ENCODE measurements at regions not wholly inside any gene's neighbourhood (a gene's known extent, or its start where the extent isn't known, plus 50 kb on each side); places are given as distances from the start of the nearest gene placed in this dataset.
"Not testable (repeated sequence)": the region's sequence is repeated elsewhere in the genome, so short reads cannot be mapped to it uniquely, and the experiment has no call there.

GRCh38 chr2:67777836-67778429 is 284.9 kb downstream of the C1D start:
- Mint-ChIP-seq H3K4me1 (ENCODE audit: low read depth) (no peaks in the 10 kb centered on the region), H3K27ac (no peak overlapping the region), H3K27me3 (ENCODE audit: low read depth) (peaks cover 7% of the 10 kb centered on the region), H3K36me3 (ENCODE audit: insufficient read depth in 2 of 2) (no peaks in the 10 kb centered on the region), H3K4me3 (no peak overlapping the region), H3K9me3 (no peaks in the 10 kb centered on the region)
- no peak for ATAC-seq (replicated peaks in 1 of 2)
- DNase-seq, result no peak

GRCh38 chr2:67780841-67781240 is 282.0 kb downstream of the C1D start:
- not testable (repeated sequence) for H3K9me3 Mint-ChIP-seq; ATAC-seq (replicated peaks in 1 of 2)

GRCh38 chr2:67782443-67782842 is 280.4 kb downstream of the C1D start:
- Mint-ChIP-seq H3K27me3 (ENCODE audit: low read depth) (no peaks in the 10 kb centered on the region), H3K9me3 (no peaks in the 10 kb centered on the region), H3K36me3 (ENCODE audit: insufficient read depth in 2 of 2) (no peaks in the 10 kb centered on the region), H3K27ac (no peak overlapping the region), H3K4me1 (ENCODE audit: low read depth) (no peaks in the 10 kb centered on the region), H3K4me3 (no peak overlapping the region)
- DNase-seq (no peak), ATAC-seq (replicated peaks in 1 of 2) (no peak)

More at GRCh38 chr2:67780841-67781240, 282.0 kb downstream of the C1D start:
- H3K4me3 Mint-ChIP-seq; H3K27ac Mint-ChIP-seq; DNase-seq; H3K4me1 Mint-ChIP-seq (ENCODE audit: low read depth); H3K36me3 Mint-ChIP-seq (ENCODE audit: insufficient read depth in 2 of 2); H3K27me3 Mint-ChIP-seq (ENCODE audit: low read depth): not testable (repeated sequence)

GRCh38 chr2:67783026-67783425 is 279.8 kb downstream of the C1D start:
- no peaks in the 10 kb centered on the region for H3K36me3 Mint-ChIP-seq (ENCODE audit: insufficient read depth in 2 of 2)
- H3K9me3 Mint-ChIP-seq, result no peaks in the 10 kb centered on the region
- H3K27ac Mint-ChIP-seq, result no peak overlapping the region
- no peaks in the 10 kb centered on the region for H3K27me3 Mint-ChIP-seq (ENCODE audit: low read depth)
- ATAC-seq (replicated peaks in 1 of 2), result no peak
- no peaks in the 10 kb centered on the region for H3K4me1 Mint-ChIP-seq (ENCODE audit: low read depth)
- DNase-seq, result no peak
- H3K4me3 Mint-ChIP-seq, result no peak overlapping the region

- H3K4me3 Mint-ChIP-seq, result no peak overlapping the region
- no peak for DNase-seq
- H3K36me3 Mint-ChIP-seq (ENCODE audit: insufficient read depth in 2 of 2), result no peaks in the 10 kb centered on the region
- no peaks in the 10 kb centered on the region for H3K27me3 Mint-ChIP-seq (ENCODE audit: low read depth)
- no peaks in the 10 kb centered on the region for H3K9me3 Mint-ChIP-seq
- ATAC-seq (replicated peaks in 1 of 2), result no peak
- H3K4me1 Mint-ChIP-seq (ENCODE audit: low read depth), result no peaks in the 10 kb centered on the region
- H3K27ac Mint-ChIP-seq, result no peak overlapping the region
These were observed 272.2 kb downstream of the C1D start for GRCh38 chr2:67790622-67791021.

- DNase-seq, result no peak
- H3K9me3 Mint-ChIP-seq, result no peaks in the 10 kb centered on the region
- H3K4me3 Mint-ChIP-seq, result no peak overlapping the region
- H3K27ac Mint-ChIP-seq, result no peak overlapping the region
- no peaks in the 10 kb centered on the region for H3K36me3 Mint-ChIP-seq (ENCODE audit: insufficient read depth in 2 of 2)
- no peaks in the 10 kb centered on the region for H3K4me1 Mint-ChIP-seq (ENCODE audit: low read depth)
- no peak for ATAC-seq (replicated peaks in 1 of 2)
- H3K27me3 Mint-ChIP-seq (ENCODE audit: low read depth), result no peaks in the 10 kb centered on the region
These were observed 270.6 kb downstream of the C1D start for GRCh38 chr2:67792191-67792590.

GRCh38 chr2:67792681-67793091 is 270.1 kb downstream of the C1D start:
- Mint-ChIP-seq H3K4me1 (ENCODE audit: low read depth) (no peaks in the 10 kb centered on the region), H3K9me3 (no peaks in the 10 kb centered on the region), H3K4me3 (no peak overlapping the region), H3K36me3 (ENCODE audit: insufficient read depth in 2 of 2) (no peaks in the 10 kb centered on the region), H3K27ac (no peak overlapping the region), H3K27me3 (ENCODE audit: low read depth) (no peaks in the 10 kb centered on the region)
- no peak for DNase-seq
- ATAC-seq (replicated peaks in 1 of 2), result no peak

- no peak overlapping the region for H3K27ac Mint-ChIP-seq
- DNase-seq (no peak), ATAC-seq (replicated peaks in 1 of 2) (no peak)
- H3K36me3 Mint-ChIP-seq (ENCODE audit: insufficient read depth in 2 of 2), result no peaks in the 10 kb centered on the region
- H3K4me1 Mint-ChIP-seq (ENCODE audit: low read depth), result no peaks in the 10 kb centered on the region
- H3K4me3 Mint-ChIP-seq, result no peak overlapping the region
- H3K27me3 Mint-ChIP-seq (ENCODE audit: low read depth), result peaks cover under 1% of the 10 kb centered on the region
- peaks cover 0 to 2% of the 10 kb centered on the region in 2 donors for H3K9me3 Mint-ChIP-seq
These were observed 264.8 kb downstream of the C1D start for GRCh38 chr2:67797801-67798540.

- H3K9me3 Mint-ChIP-seq, result peaks cover 0 to 2% of the 10 kb centered on the region in 2 donors
- ATAC-seq (replicated peaks in 1 of 2) (no peak), DNase-seq (no peak)
- peaks cover 7% of the 10 kb centered on the region for H3K27me3 Mint-ChIP-seq (ENCODE audit: low read depth)
- H3K36me3 Mint-ChIP-seq (ENCODE audit: insufficient read depth in 2 of 2), result peaks cover 0 to 1% of the 10 kb centered on the region in 2 donors
- no peak overlapping the region for H3K27ac Mint-ChIP-seq
- no peaks in the 10 kb centered on the region for H3K4me1 Mint-ChIP-seq (ENCODE audit: low read depth)
- H3K4me3 Mint-ChIP-seq, result no peak overlapping the region
These were observed 264.2 kb downstream of the C1D start for GRCh38 chr2:67798541-67799160.

GRCh38 chr2:67799886-67800285 is 262.9 kb downstream of the C1D start:
- H3K27ac Mint-ChIP-seq, result no peak overlapping the region
- H3K27me3 Mint-ChIP-seq (ENCODE audit: low read depth), result peaks cover 7% of the 10 kb centered on the region
- ATAC-seq (replicated peaks in 1 of 2) (no peak), DNase-seq (no peak)
- H3K36me3 Mint-ChIP-seq (ENCODE audit: insufficient read depth in 2 of 2), result peaks cover 0 to 2% of the 10 kb centered on the region in 2 donors
- peaks cover 0 to 2% of the 10 kb centered on the region in 2 donors for H3K9me3 Mint-ChIP-seq
- H3K4me3 Mint-ChIP-seq, result no peak overlapping the region
- no peaks in the 10 kb centered on the region for H3K4me1 Mint-ChIP-seq (ENCODE audit: low read depth)

- Mint-ChIP-seq H3K9me3 (peaks cover 0 to 3% of the 10 kb centered on the region in 2 donors), H3K4me1 (ENCODE audit: low read depth) (no peaks in the 10 kb centered on the region), H3K27me3 (ENCODE audit: low read depth) (peaks cover 7% of the 10 kb centered on the region), H3K36me3 (ENCODE audit: insufficient read depth in 2 of 2) (peaks cover 0 to 2% of the 10 kb centered on the region in 2 donors), H3K4me3 (no peak overlapping the region), H3K27ac (no peak overlapping the region)
- DNase-seq, result no peak
- no peak for ATAC-seq (replicated peaks in 1 of 2)
These were observed 260.5 kb downstream of the C1D start for GRCh38 chr2:67802291-67802690.

- ATAC-seq (replicated peaks in 1 of 2), result no peak
- H3K27me3 Mint-ChIP-seq (ENCODE audit: low read depth), result peaks cover 7% of the 10 kb centered on the region
These were observed 260.0 kb downstream of the C1D start for GRCh38 chr2:67802824-67803223.

GRCh38 chr2:67806816-67807215 is 256.0 kb downstream of the C1D start:
- ATAC-seq (replicated peaks in 1 of 2) (no peak), DNase-seq (no peak)
- Mint-ChIP-seq H3K36me3 (ENCODE audit: insufficient read depth in 2 of 2) (peaks cover 5% of the 10 kb centered on the region in 2 donors), H3K27ac (no peak overlapping the region), H3K9me3 (peaks cover 6 to 8% of the 10 kb centered on the region in 2 donors), H3K4me3 (no peak overlapping the region), H3K4me1 (ENCODE audit: low read depth) (no peaks in the 10 kb centered on the region), H3K27me3 (ENCODE audit: low read depth) (peaks cover 7% of the 10 kb centered on the region)

More at GRCh38 chr2:67802824-67803223, 260.0 kb downstream of the C1D start:
- no peaks in the 10 kb centered on the region for H3K4me1 Mint-ChIP-seq (ENCODE audit: low read depth)
- no peak overlapping the region for H3K4me3 Mint-ChIP-seq
- H3K36me3 Mint-ChIP-seq (ENCODE audit: insufficient read depth in 2 of 2), result peaks cover under 1 to 2% of the 10 kb centered on the region in 2 donors
- H3K9me3 Mint-ChIP-seq, result peaks cover under 1 to 3% of the 10 kb centered on the region in 2 donors
- no peak overlapping the region for H3K27ac Mint-ChIP-seq
- no peak for DNase-seq

Measured in activated T-cell treated with anti-CD3 and anti-CD28 coated beads, Interleukin-2, amount 50 U/mL, for 72 hours (primary cell).